ENCODE measurements at regions not wholly inside any gene's neighbourhood (a gene's known extent, or its start where the extent isn't known, plus 50 kb on each side); places are given as distances from the start of the nearest gene placed in this dataset.

DNA sequence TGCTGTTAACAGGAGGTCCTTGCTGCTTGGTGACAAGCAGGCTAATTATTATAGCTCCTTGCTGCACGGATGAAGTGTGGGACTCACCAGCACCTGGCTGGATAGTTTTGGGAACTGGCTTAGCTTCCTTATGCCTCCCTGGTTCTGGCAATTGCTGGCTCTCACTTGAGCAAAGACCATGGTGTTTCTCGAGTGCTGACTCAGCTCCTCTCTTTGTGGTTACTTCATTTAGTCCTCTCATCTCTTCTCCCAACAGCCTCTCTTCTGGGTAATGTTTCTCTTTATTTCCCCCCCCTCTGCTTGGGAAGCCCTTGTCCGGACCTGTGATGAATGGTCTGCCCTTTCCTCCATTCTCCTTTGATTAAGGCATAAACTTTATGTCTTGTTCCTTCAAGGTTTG is 100.4 kb downstream of the CBLL2 start:
- no peaks in the 10 kb centered on the region for H3K9me3 Mint-ChIP-seq
- H3K36me3 Mint-ChIP-seq (ENCODE audit: low read depth), result no peaks in the 10 kb centered on the region
- no peak overlapping the region for H3K4me3 Mint-ChIP-seq
- no peak for DNase-seq
- H3K27ac Mint-ChIP-seq, result no peak overlapping the region
- H3K27me3 Mint-ChIP-seq (ENCODE audit: insufficient read depth), result no peaks in the 10 kb centered on the region
- peaks cover 14% of the 10 kb centered on the region for H3K4me1 Mint-ChIP-seq (ENCODE audit: low read depth)
- TF ChIP-seq CTCF (IDR thresholded peaks at IDR 0.05), result no peak

DNA sequence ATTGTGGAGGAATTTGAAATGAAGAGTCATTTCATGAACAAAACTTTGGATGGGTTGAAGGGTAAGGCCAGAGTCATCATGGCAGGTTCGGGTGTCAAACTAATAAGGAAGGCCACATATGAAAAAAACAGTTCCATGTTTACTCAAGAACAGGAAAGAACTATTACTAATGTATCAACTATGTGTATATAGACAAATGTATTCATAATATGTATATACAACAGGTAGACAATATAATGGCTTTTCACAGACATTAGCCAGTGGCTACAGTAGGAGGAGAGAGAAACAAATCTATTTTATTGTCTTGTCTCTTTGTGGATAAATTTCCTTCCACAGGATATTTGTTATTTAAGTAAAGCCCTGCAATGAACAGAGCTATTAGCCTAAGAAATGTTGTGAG is 101.1 kb downstream of the CBLL2 start:
- Mint-ChIP-seq H3K36me3 (ENCODE audit: low read depth) (no peaks in the 10 kb centered on the region), H3K9me3 (no peaks in the 10 kb centered on the region), H3K4me3 (no peak overlapping the region), H3K27me3 (ENCODE audit: insufficient read depth) (no peaks in the 10 kb centered on the region), H3K27ac (no peak overlapping the region), H3K4me1 (ENCODE audit: low read depth) (peaks cover 19% of the 10 kb centered on the region)
- TF ChIP-seq CTCF (IDR thresholded peaks at IDR 0.05), result no peak
- DNase-seq, result no peak

GRCh38 chrX:22376369-22376768 is 103.7 kb downstream of the CBLL2 start:
- Mint-ChIP-seq H3K9me3 (no peaks in the 10 kb centered on the region), H3K27ac (no peak overlapping the region), H3K4me3 (no peak overlapping the region), H3K4me1 (ENCODE audit: low read depth) (peaks cover 19% of the 10 kb centered on the region), H3K27me3 (ENCODE audit: insufficient read depth) (no peaks in the 10 kb centered on the region), H3K36me3 (ENCODE audit: low read depth) (no peaks in the 10 kb centered on the region)
- no peak for TF ChIP-seq CTCF (IDR thresholded peaks at IDR 0.05)
- DNase-seq, result no peak

DNA sequence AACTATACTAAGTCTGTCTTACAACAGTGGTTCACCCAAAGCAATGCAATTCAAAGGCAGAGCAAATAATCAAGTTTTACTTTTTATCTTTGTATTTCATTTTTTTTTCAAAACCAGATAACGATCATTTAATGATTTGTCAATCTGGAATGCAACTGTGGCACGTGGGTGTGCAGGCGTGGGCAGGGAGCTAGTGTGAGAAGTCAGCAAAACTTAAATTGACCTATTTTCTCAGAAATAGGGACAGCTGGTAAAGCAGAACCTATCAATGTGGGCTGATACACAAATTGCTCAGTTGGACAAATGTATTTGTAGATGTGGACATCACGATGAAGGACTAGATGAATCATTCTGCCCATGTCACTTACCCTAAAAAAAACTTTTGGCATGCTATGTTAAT is 105.6 kb downstream of the CBLL2 start:
- peak; percentile 5 for DNase-seq
- Mint-ChIP-seq H3K27me3 (ENCODE audit: insufficient read depth) (no peaks in the 10 kb centered on the region), H3K9me3 (no peaks in the 10 kb centered on the region), H3K27ac (no peak overlapping the region), H3K36me3 (ENCODE audit: low read depth) (no peaks in the 10 kb centered on the region), H3K4me1 (ENCODE audit: low read depth) (peaks cover 17% of the 10 kb centered on the region), H3K4me3 (no peak overlapping the region)
- no peak for TF ChIP-seq CTCF (IDR thresholded peaks at IDR 0.05)

DNA sequence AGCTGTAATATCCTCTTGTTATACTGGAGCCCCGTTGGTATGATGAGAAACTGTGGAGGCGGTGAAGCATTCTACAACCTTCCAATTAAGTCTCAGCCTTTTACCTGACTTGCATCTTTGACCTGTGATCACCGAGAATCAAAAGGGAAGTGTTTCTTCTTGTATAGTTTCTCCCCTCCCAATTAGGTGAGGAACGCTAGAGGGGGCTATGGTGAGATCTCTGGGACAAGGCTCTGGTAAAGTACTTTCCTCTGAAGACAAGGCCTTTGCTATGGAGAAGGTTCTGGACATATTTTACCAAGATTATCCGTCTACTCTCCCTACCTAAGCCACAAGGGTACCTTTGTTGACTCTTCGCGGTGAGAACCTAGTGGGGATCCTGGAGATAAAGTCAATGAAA is 111.3 kb downstream of the CBLL2 start:
- no peaks in the 10 kb centered on the region for H3K36me3 Mint-ChIP-seq (ENCODE audit: low read depth)
- peaks cover 7% of the 10 kb centered on the region for H3K4me1 Mint-ChIP-seq (ENCODE audit: low read depth)
- no peak for DNase-seq
- no peaks in the 10 kb centered on the region for H3K27me3 Mint-ChIP-seq (ENCODE audit: insufficient read depth)
- H3K4me3 Mint-ChIP-seq, result no peak overlapping the region
- no peaks in the 10 kb centered on the region for H3K9me3 Mint-ChIP-seq
- no peak overlapping the region for H3K27ac Mint-ChIP-seq
- TF ChIP-seq CTCF (IDR thresholded peaks at IDR 0.05), result no peak

DNA sequence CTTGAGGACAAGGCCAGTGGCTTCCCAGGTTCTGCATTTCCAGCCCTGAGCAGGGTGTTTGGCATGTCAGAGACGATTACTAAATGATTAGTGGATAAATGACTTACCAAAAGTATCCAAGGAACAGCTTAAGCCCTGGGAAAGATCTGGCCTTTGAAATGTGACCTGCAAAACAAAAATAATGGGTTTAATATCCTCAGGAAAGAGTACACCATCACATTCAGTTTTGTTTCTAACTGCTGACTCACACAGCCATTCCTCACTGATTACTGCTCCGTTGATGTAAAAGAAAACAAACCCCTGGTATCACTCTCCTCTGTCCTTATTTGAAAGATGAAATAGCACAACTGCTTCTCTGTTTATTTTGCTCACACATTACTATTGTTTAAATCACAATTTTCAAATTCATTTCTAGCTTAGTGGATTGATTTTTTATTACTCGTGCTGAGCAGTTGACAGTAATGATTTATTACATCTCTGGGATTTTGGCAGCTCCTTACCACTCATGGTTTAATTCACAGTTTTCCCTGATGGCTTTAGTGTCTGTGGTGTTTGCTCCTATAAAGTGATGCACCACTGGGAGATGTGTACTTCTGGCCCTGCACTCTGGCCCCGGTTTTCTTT is 117.0 kb downstream of the CBLL2 start:
- Mint-ChIP-seq H3K27ac (peak overlapping the region; percentile 82), H3K4me1 (ENCODE audit: low read depth) (peaks cover 33% of the 10 kb centered on the region), H3K4me3 (peak overlapping the region; percentile 56), H3K36me3 (ENCODE audit: low read depth) (no peaks in the 10 kb centered on the region), H3K27me3 (ENCODE audit: insufficient read depth) (no peaks in the 10 kb centered on the region), H3K9me3 (no peaks in the 10 kb centered on the region)
- no peak for TF ChIP-seq CTCF (IDR thresholded peaks at IDR 0.05)
- peak; percentile 73 for DNase-seq
